Stimulated activated naive CD8-positive, alpha-beta T cell treated with anti-CD3 and anti-CD28 coated beads, Interleukin-15, amount 100 ng/mL, for 72 hours (primary cell): ENCODE measurements at regions not wholly inside any gene's neighbourhood (a gene's known extent, or its start where the extent isn't known, plus 50 kb on each side); places are given as distances from the start of the nearest gene placed in this dataset.
A peak's percentile ranks its signal among the peaks of the same experiment; 100 is the strongest.

Experiments used
- ATAC-seq: fragments of 150-1000 bp; cut with Tn5 transposase; 2 replicates; pipeline ENCODE4 v1.10.0; 2021; ENCODE audit warnings: mild to moderate bottlenecking, moderate library complexity
- DNase-seq, 2 donors: peaks; one replicate each; pipeline ENCODE4 v3.0.0; 2021 to 2022
- H3K27ac Mint-ChIP-seq, 2 donors: one replicate each; pipeline ENCODE4 v1.8.0; 2022; ENCODE audit warnings: mild to moderate bottlenecking in 2 of 2, mixed read lengths in 2 of 2, moderate library complexity in 2 of 2
- H3K27me3 Mint-ChIP-seq: one replicate; pipeline ENCODE4 v1.8.0; 2022; ENCODE audit warnings: mixed read lengths
- H3K4me1 Mint-ChIP-seq: one replicate; pipeline ENCODE4 v1.8.0; 2022; ENCODE audit warnings: mild to moderate bottlenecking, mixed read lengths
- H3K4me3 Mint-ChIP-seq, 2 donors: one replicate each; pipeline ENCODE4 v1.8.0; 2022; ENCODE audit warnings: mild to moderate bottlenecking in 2 of 2, mixed read lengths in 2 of 2, moderate library complexity in 1 of 2
- H3K9me3 Mint-ChIP-seq, 2 donors: one replicate each; pipeline ENCODE4 v1.8.0; 2022; ENCODE audit warnings: mixed read lengths in 2 of 2

- DNase-seq (no peak), ATAC-seq (no peak)
- no peaks in the 10 kb centered on the region for H3K4me1 Mint-ChIP-seq
- no peak overlapping the region for H3K27ac Mint-ChIP-seq
- H3K4me3 Mint-ChIP-seq: no peak overlapping the region
- H3K27me3 Mint-ChIP-seq: peaks cover 22% of the 10 kb centered on the region
- no peaks in the 10 kb centered on the region for H3K9me3 Mint-ChIP-seq
Observed at GRCh38 chr3:40593351-40593750, 68.6 kb downstream of the ZNF621 start.

DNA sequence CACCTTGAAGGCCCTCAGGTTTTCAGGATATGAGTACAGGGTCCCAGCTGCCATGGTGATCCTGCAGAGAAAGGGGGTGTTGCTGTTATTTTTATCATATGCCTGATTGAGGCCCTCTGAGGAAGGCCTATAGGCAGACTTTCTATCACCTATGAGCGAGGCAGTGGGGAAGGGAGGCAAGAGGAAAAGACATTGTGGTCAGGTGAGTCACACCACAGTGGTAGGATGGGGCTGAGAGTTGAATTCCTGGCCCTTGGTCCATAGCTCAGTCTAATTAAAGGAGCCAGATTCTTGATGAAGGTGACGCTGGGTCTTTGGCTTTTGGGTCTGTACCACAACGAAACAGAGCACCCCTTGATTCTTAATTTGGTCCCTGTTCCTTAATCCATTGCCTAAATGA lies 72.7 kb downstream of the ZNF621 start:
- Mint-ChIP-seq H3K4me3 (no peak overlapping the region), H3K9me3 (no peaks in the 10 kb centered on the region), H3K27me3 (peaks cover 36% of the 10 kb centered on the region), H3K27ac (no peak overlapping the region), H3K4me1 (no peaks in the 10 kb centered on the region)
- DNase-seq: no peak
- no peak for ATAC-seq

GRCh38 chr3:40598338-40598737 lies 73.6 kb downstream of the ZNF621 start:
- no peak for ATAC-seq
- peaks cover 45% of the 10 kb centered on the region for H3K27me3 Mint-ChIP-seq

GRCh38 chr3:40598962-40599361 lies 74.2 kb downstream of the ZNF621 start:
- ATAC-seq (no peak), DNase-seq (no peak)
- no peaks in the 10 kb centered on the region for H3K4me1 Mint-ChIP-seq
- no peak overlapping the region for H3K4me3 Mint-ChIP-seq
- no peaks in the 10 kb centered on the region for H3K9me3 Mint-ChIP-seq
- H3K27ac Mint-ChIP-seq: no peak overlapping the region
- H3K27me3 Mint-ChIP-seq: peaks cover 51% of the 10 kb centered on the region

More at GRCh38 chr3:40598338-40598737, 73.6 kb downstream of the ZNF621 start:
- Mint-ChIP-seq H3K4me3 (no peak overlapping the region), H3K27ac (no peak overlapping the region), H3K9me3 (no peaks in the 10 kb centered on the region), H3K4me1 (no peaks in the 10 kb centered on the region)
- no peak for DNase-seq

- DNase-seq (no peak), ATAC-seq (no peak)
- Mint-ChIP-seq H3K27ac (no peak overlapping the region), H3K4me3 (no peak overlapping the region), H3K27me3 (peaks cover 70% of the 10 kb centered on the region), H3K4me1 (peaks cover 1% of the 10 kb centered on the region), H3K9me3 (no peaks in the 10 kb centered on the region)
Observed at GRCh38 chr3:40602778-40603385, 78.1 kb downstream of the ZNF621 start.

DNA sequence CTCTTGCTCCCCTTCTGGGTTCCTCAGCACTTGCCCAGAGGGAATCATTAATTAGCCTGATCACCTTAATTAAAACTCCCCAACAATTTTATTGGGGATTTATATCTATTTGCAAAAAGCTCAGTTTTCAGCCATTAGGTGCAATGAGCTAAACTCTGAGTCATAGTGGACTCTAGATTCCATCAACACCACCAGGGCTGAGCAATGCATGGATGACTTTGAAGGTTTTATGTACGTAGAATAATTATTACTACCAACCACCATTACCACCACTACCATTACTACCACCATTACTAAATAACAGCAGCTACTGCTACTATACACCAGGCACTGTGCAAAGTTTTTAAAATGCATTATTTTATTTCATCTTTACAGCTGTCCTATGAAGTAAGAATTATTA lies 81.2 kb downstream of the ZNF621 start:
- ATAC-seq (no peak), DNase-seq (no peak)
- Mint-ChIP-seq H3K27ac (no peak overlapping the region), H3K4me3 (no peak overlapping the region), H3K9me3 (no peaks in the 10 kb centered on the region), H3K4me1 (peaks cover 8% of the 10 kb centered on the region), H3K27me3 (peaks cover 57% of the 10 kb centered on the region)

DNA sequence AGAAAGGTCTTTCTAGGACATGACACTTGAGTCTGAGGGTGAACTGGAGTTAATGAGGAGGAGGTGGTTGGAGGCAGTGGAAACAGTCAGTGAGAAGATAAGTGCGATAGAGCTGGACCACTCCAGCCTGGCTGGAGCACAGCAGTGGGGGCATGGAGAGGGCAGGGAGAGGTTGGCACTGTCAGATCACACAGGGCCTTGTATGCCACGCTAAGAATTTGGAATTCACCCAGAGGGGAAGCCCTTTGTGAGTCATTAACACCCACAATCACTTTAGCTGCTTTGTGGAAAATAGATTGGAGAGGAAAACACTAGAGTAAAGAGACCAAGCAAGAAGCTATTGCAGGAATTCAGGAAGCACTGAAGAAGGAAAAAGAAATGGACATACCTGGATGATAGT lies 83.3 kb downstream of the ZNF621 start:
- no peak for ATAC-seq
- Mint-ChIP-seq H3K27ac (peak overlapping the region in 1 of 2 donors; percentile 3), H3K27me3 (peaks cover 57% of the 10 kb centered on the region), H3K4me1 (peaks cover 8% of the 10 kb centered on the region), H3K9me3 (no peaks in the 10 kb centered on the region), H3K4me3 (no peak overlapping the region)
- DNase-seq: no peak

- ATAC-seq (no peak), DNase-seq (no peak)
- Mint-ChIP-seq H3K4me1 (peaks cover 13% of the 10 kb centered on the region), H3K27me3 (peaks cover 66% of the 10 kb centered on the region), H3K9me3 (no peaks in the 10 kb centered on the region), H3K4me3 (no peak overlapping the region), H3K27ac (no peak overlapping the region)
Observed at GRCh38 chr3:40613306-40613705, 88.5 kb downstream of the ZNF621 start.

GRCh38 chr3:40615110-40615915 lies 90.6 kb downstream of the ZNF621 start:
- H3K4me3 Mint-ChIP-seq: no peak overlapping the region
- no peak for ATAC-seq
- no peak for DNase-seq
- H3K4me1 Mint-ChIP-seq: peaks cover 11% of the 10 kb centered on the region
- no peaks in the 10 kb centered on the region for H3K9me3 Mint-ChIP-seq
- peak overlapping the region in 1 of 2 donors; percentile 41 for H3K27ac Mint-ChIP-seq
- peaks cover 65% of the 10 kb centered on the region for H3K27me3 Mint-ChIP-seq

DNA sequence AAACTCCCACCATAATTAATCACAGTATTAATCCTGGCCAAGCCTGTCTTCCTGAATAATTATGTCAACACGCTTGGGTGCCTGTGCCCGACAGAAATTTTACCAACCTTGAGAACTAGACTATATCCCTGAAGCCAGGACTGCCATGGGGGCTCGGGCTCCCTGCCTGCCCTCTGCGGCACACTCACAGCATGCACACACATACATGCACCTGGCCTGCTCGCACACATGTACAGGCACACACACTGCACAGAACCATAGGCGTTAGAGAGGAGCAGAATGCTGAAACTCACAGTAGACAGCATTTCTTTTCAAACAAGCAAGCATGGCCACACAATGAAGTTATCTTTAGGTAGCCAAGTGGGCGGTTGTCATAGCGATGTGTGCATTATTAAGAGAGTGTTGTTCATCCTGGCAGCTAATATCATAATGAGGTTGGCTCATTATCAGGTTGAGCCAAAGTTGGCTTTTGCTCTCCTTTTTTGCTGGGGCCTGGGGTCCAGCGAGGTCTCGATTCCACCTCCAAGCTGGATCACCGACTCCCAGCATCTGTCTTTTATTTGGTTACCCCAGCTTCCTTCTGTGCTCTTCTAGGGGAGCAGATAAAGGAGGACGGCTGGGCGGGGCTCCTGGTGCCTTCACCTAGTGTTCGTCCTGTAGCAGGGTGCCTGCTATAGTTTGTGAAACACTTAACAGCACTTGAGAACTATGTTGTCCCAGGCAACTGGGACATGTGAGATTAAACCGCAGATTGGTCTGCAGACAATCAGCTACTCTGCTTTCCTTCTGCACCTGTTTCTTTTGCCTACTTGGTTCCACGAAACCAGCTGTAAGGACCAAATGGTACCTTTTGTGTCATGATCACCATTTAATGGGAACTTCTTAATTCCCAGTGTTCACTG lies 91.4 kb downstream of the ZNF621 start:
- H3K27me3 Mint-ChIP-seq: peaks cover 68% of the 10 kb centered on the region
- H3K9me3 Mint-ChIP-seq: no peaks in the 10 kb centered on the region
- no peak overlapping the region for H3K4me3 Mint-ChIP-seq
- peaks cover 11% of the 10 kb centered on the region for H3K4me1 Mint-ChIP-seq
- DNase-seq (no peak), ATAC-seq (no peak)
- no peak overlapping the region for H3K27ac Mint-ChIP-seq

GRCh38 chr3:40617084-40617483 lies 92.3 kb downstream of the ZNF621 start:
- H3K4me1 Mint-ChIP-seq: peaks cover 11% of the 10 kb centered on the region
- H3K27ac Mint-ChIP-seq: no peak overlapping the region
- ATAC-seq: no peak
- DNase-seq: no peak
- H3K27me3 Mint-ChIP-seq: peaks cover 58% of the 10 kb centered on the region
- H3K9me3 Mint-ChIP-seq: no peaks in the 10 kb centered on the region
- H3K4me3 Mint-ChIP-seq: no peak overlapping the region

- peaks cover 57% of the 10 kb centered on the region for H3K27me3 Mint-ChIP-seq
- H3K27ac Mint-ChIP-seq: no peak overlapping the region
- no peak overlapping the region for H3K4me3 Mint-ChIP-seq
- DNase-seq (no peak), ATAC-seq (no peak)
- H3K4me1 Mint-ChIP-seq: peaks cover 11% of the 10 kb centered on the region
- no peaks in the 10 kb centered on the region for H3K9me3 Mint-ChIP-seq
Observed at GRCh38 chr3:40618158-40618557, 93.4 kb downstream of the ZNF621 start.

DNA sequence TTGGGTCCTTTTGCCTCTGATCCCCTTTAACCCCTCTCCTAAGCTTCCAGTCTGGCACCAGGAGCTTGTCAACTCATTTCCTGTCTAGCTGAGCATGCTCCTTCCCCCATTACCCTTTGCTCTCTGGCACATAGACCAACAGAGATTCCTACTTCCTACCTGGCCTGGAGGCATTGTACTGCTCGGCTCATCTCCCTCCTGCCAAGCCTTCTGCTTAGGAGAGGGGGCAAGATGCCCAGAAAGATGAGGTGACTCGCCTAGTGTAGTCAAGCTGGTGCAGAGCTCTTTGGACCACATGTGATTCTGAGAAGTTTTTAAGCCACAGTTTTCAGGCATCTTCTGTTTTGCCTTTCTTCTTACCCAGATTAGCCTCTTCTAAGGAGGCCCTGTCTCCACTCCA lies 95.4 kb downstream of the ZNF621 start:
- Mint-ChIP-seq H3K4me3 (no peak overlapping the region), H3K9me3 (no peaks in the 10 kb centered on the region), H3K27ac (no peak overlapping the region), H3K27me3 (peaks cover 47% of the 10 kb centered on the region), H3K4me1 (peaks cover 9% of the 10 kb centered on the region)
- DNase-seq (no peak), ATAC-seq (no peak)

GRCh38 chr3:40621252-40621651 lies 96.5 kb downstream of the ZNF621 start:
- H3K9me3 Mint-ChIP-seq: no peaks in the 10 kb centered on the region
- no peak for DNase-seq
- H3K4me1 Mint-ChIP-seq: no peaks in the 10 kb centered on the region

DNA sequence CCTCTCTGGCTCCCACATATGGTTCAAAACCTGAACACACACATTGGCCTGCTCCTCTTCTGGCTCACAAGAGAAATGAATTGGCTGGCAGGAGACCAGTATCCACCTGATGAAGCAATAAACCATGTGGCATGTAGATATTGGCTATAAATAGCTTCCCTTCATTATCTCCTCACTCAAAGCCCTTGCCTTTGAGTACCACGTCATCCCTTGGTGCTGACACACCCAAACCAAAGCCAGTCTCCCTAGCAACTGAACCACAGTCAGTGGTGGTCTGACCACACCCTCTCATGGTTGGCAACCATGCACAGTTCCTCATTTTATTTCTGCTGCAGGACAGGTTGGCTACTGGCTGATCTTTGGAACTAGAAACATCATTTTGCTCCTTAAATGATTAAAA lies 98.8 kb downstream of the ZNF621 start:
- peak; percentile 76 for ATAC-seq
- Mint-ChIP-seq H3K27ac (no peak overlapping the region), H3K9me3 (peaks cover 3 to 5% of the 10 kb centered on the region in 2 donors), H3K4me3 (no peak overlapping the region), H3K4me1 (no peaks in the 10 kb centered on the region), H3K27me3 (peaks cover 27% of the 10 kb centered on the region)
- DNase-seq: peak; percentile 4 to 17

More at GRCh38 chr3:40621252-40621651, 96.5 kb downstream of the ZNF621 start:
- Mint-ChIP-seq H3K27me3 (peaks cover 44% of the 10 kb centered on the region), H3K4me3 (no peak overlapping the region), H3K27ac (no peak overlapping the region)
- ATAC-seq: no peak
